A549 (cell line): ENCODE measurements at regions not wholly inside any gene's neighbourhood (a gene's known extent, or its start where the extent isn't known, plus 50 kb on each side); places are given as distances from the start of the nearest gene placed in this dataset.

Experiments used
- CTCF ChIP-seq: fragments of >200 bp; sonication (Bioruptor Twin); formaldehyde crosslinking; IDR thresholded peaks from 3 replicates; pipeline ENCODE4 v1.5.1; 2016
- EP300 ChIP-seq, 2 experiments: fragments of >200 bp; sonication (Bioruptor Twin); formaldehyde crosslinking; IDR thresholded peaks; 2 replicates in 1 of 2; 3 replicates in 1 of 2; pipeline ENCODE4 v1.6.1; 2016 to 2017
- GATA3 ChIP-seq: IDR thresholded peaks from 2 replicates; pipeline ENCODE4 v1.6.1; 2012; ENCODE audit warnings: borderline replicate concordance
- HDAC2 ChIP-seq: fragments of 200-600 bp; sonication (generic); IDR thresholded peaks from 2 replicates; pipeline ENCODE4 v1.6.1; 2016
- HMGXB4 ChIP-seq: fragments of 250-450 bp; sonication (Bioruptor Pico); IDR thresholded peaks from 2 replicates; pipeline ENCODE4 v1.5.0; 2021; ENCODE audit warnings: mild to moderate bottlenecking, moderate library complexity, borderline replicate concordance
- HOXB5 ChIP-seq: fragments of 250-450 bp; sonication (Bioruptor Pico); IDR thresholded peaks from 2 replicates; pipeline ENCODE4 v1.5.0; 2020; ENCODE audit warnings: mild to moderate bottlenecking, moderate library complexity
- JUNB ChIP-seq: fragments of >200 bp; sonication (Bioruptor Twin); formaldehyde crosslinking; IDR thresholded peaks from 2 replicates; pipeline ENCODE4 v1.6.1; 2016
- RCOR1 ChIP-seq: fragments of 150-350 bp; IDR thresholded peaks from 2 replicates; pipeline ENCODE4 v1.6.1; 2014; ENCODE audit warnings: antibody characterized with exemption, low read length, low read depth
- RNF2 ChIP-seq: fragments of 200-600 bp; sonication (generic); IDR thresholded peaks from 2 replicates; pipeline ENCODE4 v1.6.1; 2016; ENCODE audit warnings: low read depth, mild to moderate bottlenecking, antibody characterized with exemption, moderate library complexity, borderline replicate concordance

- TF ChIP-seq HDAC2 (no peak), CTCF (no peak), RCOR1 (no peak), EP300 (IDR thresholded peaks at IDR 0.05) (peak; percentile 92 to 94), GATA3 (peak; percentile 95), RNF2 (no peak), HMGXB4 (CRISPR knock-in tag) (no peak), HOXB5 (CRISPR knock-in tag) (peak; percentile 32; the same call in 1 of the 2 replicates), JUNB (peak; percentile 98)
These were observed 149.5 kb upstream of the SVIL start for GRCh38 chr10:29784175-29784773.
